ENCODE measurements at regions not wholly inside any gene's neighbourhood (a gene's known extent, or its start where the extent isn't known, plus 50 kb on each side); places are given as distances from the start of the nearest gene placed in this dataset.

DNA sequence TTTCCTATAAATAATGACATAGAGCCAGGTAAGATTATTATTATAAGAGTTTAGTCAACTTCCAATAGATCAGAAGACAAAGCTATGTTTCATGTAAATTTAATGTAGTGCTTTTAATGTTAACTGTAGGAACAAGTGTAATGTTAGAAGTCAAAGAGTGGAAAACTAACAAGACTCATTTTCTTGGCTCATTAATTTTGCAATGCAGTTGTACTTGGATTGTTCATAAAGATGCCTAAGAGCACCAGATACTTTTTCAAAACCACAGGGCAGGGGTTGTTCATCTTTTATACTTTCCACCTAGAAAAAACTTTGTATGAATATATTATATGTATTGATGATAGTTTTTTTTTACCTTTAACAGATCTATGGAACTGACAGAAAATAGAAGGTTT, 1705.3 kb upstream of the CDH9 start:
- POLR2A ChIA-PET (ENCODE audit: partially characterized antibody): no interaction called here

More for the DNA sequence above, 1705.3 kb upstream of the CDH9 start:
- CTCF ChIA-PET (ENCODE audit: partially characterized antibody): interaction anchor here (1.2 to 1.6 kb wide), 2 partner anchors 9 to 168 kb away, joined by 3 to 4 read pairs; no protein-coding TSS in a partner anchor
- no peak for FAIRE-seq
- H3K14ac ChIP-seq (ENCODE audit: insufficient read length): no peak overlapping the region
- H2BK15ac ChIP-seq (ENCODE audit: low read length): no peak overlapping the region
- H2BK20ac ChIP-seq (ENCODE audit: low read length): no peak overlapping the region
- no peaks in the 10 kb centered on the region for H3K27me3 ChIP-seq (replicated peaks in 1 of 4; ENCODE audit: control insufficient read depth in 3 of 4, extremely low read depth in 1 of 4, insufficient read depth in 3 of 4, low read length in 3 of 4)
- no peak overlapping the region for H3K9ac ChIP-seq (replicated peaks in 1 of 4; ENCODE audit: extremely low read depth in 1 of 4, low read depth in 3 of 4, low read length in 3 of 4)
- no peaks in the 10 kb centered on the region for H3K79me2 ChIP-seq (ENCODE audit: control insufficient read depth in 1 of 2, insufficient read depth in 2 of 2, low read length in 2 of 2)
- no peak overlapping the region for H4K5ac ChIP-seq (ENCODE audit: insufficient read length, low read depth, low read length)
- DNase-seq (ENCODE audit: low read depth in 1 of 2, low spot score in 2 of 2): no peak
- H4K91ac ChIP-seq (replicated peaks; ENCODE audit: insufficient read length, low read length): no peak overlapping the region
- no peak overlapping the region for H2AK5ac ChIP-seq (ENCODE audit: low read depth, low read length)
- H3K4me1 ChIP-seq (replicated peaks in 1 of 4; ENCODE audit: control insufficient read depth in 3 of 4, insufficient read depth in 4 of 4, low read length in 3 of 4): no peaks in the 10 kb centered on the region
- no peak overlapping the region for H3K4ac ChIP-seq (replicated peaks; ENCODE audit: insufficient read length, low read depth, low read length)
- H3K4me3 ChIP-seq (ENCODE audit: extremely low read depth in 1 of 4, insufficient read depth in 2 of 4, low read depth in 3 of 4, low read length in 4 of 4): no peak overlapping the region
- TF ChIP-seq EGR1 (IDR thresholded peaks at IDR 0.05; ENCODE audit: borderline replicate concordance, low read depth, low read length) (no peak), JUN (IDR thresholded peaks at IDR 0.05; ENCODE audit: low read depth, low read length) (no peak), EZH2 (IDR thresholded peaks at IDR 0.05; ENCODE audit: low read depth, low read length, severe bottlenecking) (no peak), ZNF274 (IDR thresholded peaks at IDR 0.05; ENCODE audit: borderline replicate concordance, extremely low read depth, low read length) (no peak), RFX5 (IDR thresholded peaks at IDR 0.05; ENCODE audit: borderline replicate concordance, low read depth, low read length) (no peak), BRCA1 (IDR thresholded peaks at IDR 0.05; ENCODE audit: low read depth, low read length) (no peak)
- H3K9me3 ChIP-seq (ENCODE audit: insufficient read depth in 2 of 2, low read depth in 1 of 2, low read length in 1 of 2): no peaks in the 10 kb centered on the region
- no peak overlapping the region for H4K8ac ChIP-seq (ENCODE audit: extremely low read depth, insufficient read depth, low read length)
- no peak overlapping the region for H3K18ac ChIP-seq (ENCODE audit: extremely low read depth, low read length)
- H3K79me1 ChIP-seq (ENCODE audit: low read depth, low read length): no peaks in the 10 kb centered on the region
- no peak overlapping the region for H2BK12ac ChIP-seq (ENCODE audit: low read depth, low read length)
- no peaks in the 10 kb centered on the region for H3K36me3 ChIP-seq (ENCODE audit: control insufficient read depth in 2 of 4, insufficient read depth in 4 of 4, low read length in 3 of 4)
- no peak overlapping the region for H2AFZ ChIP-seq (ENCODE audit: low read length)
- no peaks in the 10 kb centered on the region for H4K20me1 ChIP-seq (replicated peaks in 1 of 2; ENCODE audit: control insufficient read depth in 1 of 2, insufficient read depth in 2 of 2, low read length in 2 of 2)
- no peak overlapping the region for H2BK5ac ChIP-seq (ENCODE audit: low read depth, low read length)
- H3K4me2 ChIP-seq (ENCODE audit: insufficient read depth in 1 of 2, low read depth in 2 of 2, low read length in 2 of 2): no peak overlapping the region
- H2BK120ac ChIP-seq (replicated peaks; ENCODE audit: low read depth, low read length): no peak overlapping the region
- no peak overlapping the region for H3K23ac ChIP-seq (ENCODE audit: insufficient read length)
- H3K56ac ChIP-seq (replicated peaks; ENCODE audit: insufficient read length, low read depth, low read length): no peak overlapping the region
- no peaks in the 10 kb centered on the region for H3K23me2 ChIP-seq (ENCODE audit: low read depth, low read length)
- no peak overlapping the region for H3K27ac ChIP-seq (ENCODE audit: low read depth, low read length)

Data from H1 (cell line).